ENCODE measurements at regions not wholly inside any gene's neighbourhood (a gene's known extent, or its start where the extent isn't known, plus 50 kb on each side); places are given as distances from the start of the nearest gene placed in this dataset.

- TF ChIP-seq POLR2A (IDR thresholded peaks at IDR 0.05; ENCODE audit: low read depth) (no peak), POLR2AphosphoS5 (IDR thresholded peaks at IDR 0.05) (no peak), EP300 (IDR thresholded peaks at IDR 0.05) (no peak)
- TF ChIP-seq, protein P1, sequence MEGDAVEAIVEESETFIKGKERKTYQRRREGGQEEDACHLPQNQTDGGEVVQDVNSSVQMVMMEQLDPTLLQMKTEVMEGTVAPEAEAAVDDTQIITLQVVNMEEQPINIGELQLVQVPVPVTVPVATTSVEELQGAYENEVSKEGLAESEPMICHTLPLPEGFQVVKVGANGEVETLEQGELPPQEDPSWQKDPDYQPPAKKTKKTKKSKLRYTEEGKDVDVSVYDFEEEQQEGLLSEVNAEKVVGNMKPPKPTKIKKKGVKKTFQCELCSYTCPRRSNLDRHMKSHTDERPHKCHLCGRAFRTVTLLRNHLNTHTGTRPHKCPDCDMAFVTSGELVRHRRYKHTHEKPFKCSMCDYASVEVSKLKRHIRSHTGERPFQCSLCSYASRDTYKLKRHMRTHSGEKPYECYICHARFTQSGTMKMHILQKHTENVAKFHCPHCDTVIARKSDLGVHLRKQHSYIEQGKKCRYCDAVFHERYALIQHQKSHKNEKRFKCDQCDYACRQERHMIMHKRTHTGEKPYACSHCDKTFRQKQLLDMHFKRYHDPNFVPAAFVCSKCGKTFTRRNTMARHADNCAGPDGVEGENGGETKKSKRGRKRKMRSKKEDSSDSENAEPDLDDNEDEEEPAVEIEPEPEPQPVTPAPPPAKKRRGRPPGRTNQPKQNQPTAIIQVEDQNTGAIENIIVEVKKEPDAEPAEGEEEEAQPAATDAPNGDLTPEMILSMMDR (IDR thresholded peaks at IDR 0.05) = no peak
Measured at GRCh38 chr12:5138256-5138655, 94.6 kb downstream of the KCNA5 start.

Measured in esophagus muscularis mucosa (tissue), 4 donors.